Duodenal mucosa (tissue), 2 donors: ENCODE measurements at regions not wholly inside any gene's neighbourhood (a gene's known extent, or its start where the extent isn't known, plus 50 kb on each side); places are given as distances from the start of the nearest gene placed in this dataset.

Experiments
- H3K27ac ChIP-seq: one replicate; pipeline ENCODE4 v1.7.0; 2013; ENCODE audit warnings: low read depth, low read length
- H3K27me3 ChIP-seq, 2 donors: one replicate each; pipeline ENCODE4 v1.7.0; 2013; ENCODE audit warnings: low read length in 2 of 2, control low read depth in 1 of 2; ENCODE audit not compliant: insufficient read depth in 2 of 2, control insufficient read depth in 1 of 2
- H3K36me3 ChIP-seq, 2 donors: one replicate each; pipeline ENCODE4 v1.7.0; 2013; ENCODE audit warnings: low read length in 2 of 2, control low read depth in 1 of 2; ENCODE audit not compliant: insufficient read depth in 2 of 2, control insufficient read depth in 1 of 2
- H3K4me1 ChIP-seq, 2 donors: one replicate each; pipeline ENCODE4 v1.7.0; 2013; ENCODE audit warnings: low read length in 2 of 2, control low read depth in 1 of 2; ENCODE audit not compliant: insufficient read depth in 2 of 2, control insufficient read depth in 1 of 2
- H3K4me3 ChIP-seq, 2 donors: one replicate each; pipeline ENCODE4 v1.7.0; 2013; ENCODE audit warnings: low read length in 2 of 2, low read depth in 1 of 2
- H3K9ac ChIP-seq, 2 donors: one replicate each; pipeline ENCODE4 v1.7.0; 2013; ENCODE audit warnings: low read length in 2 of 2, low read depth in 1 of 2
- H3K9me3 ChIP-seq, 2 donors: one replicate each; pipeline ENCODE4 v1.7.0; 2013; ENCODE audit warnings: low read length in 2 of 2, control low read depth in 1 of 2; ENCODE audit not compliant: control insufficient read depth in 1 of 2

GRCh38 chr14:65849091-65849490, 436.6 kb downstream of the FUT8 start:
- H3K4me1 ChIP-seq = peaks cover 0 to 8% of the 10 kb centered on the region in 2 donors
- no peak overlapping the region for H3K27ac ChIP-seq
- no peak overlapping the region for H3K9ac ChIP-seq
- no peaks in the 10 kb centered on the region for H3K9me3 ChIP-seq
- H3K36me3 ChIP-seq = no peaks in the 10 kb centered on the region
- no peak overlapping the region for H3K4me3 ChIP-seq
- H3K27me3 ChIP-seq = no peaks in the 10 kb centered on the region

- Histone ChIP-seq H3K4me1 (peaks cover 0 to 8% of the 10 kb centered on the region in 2 donors), H3K36me3 (no peaks in the 10 kb centered on the region), H3K4me3 (no peak overlapping the region), H3K27ac (no peak overlapping the region), H3K27me3 (no peaks in the 10 kb centered on the region), H3K9ac (no peak overlapping the region), H3K9me3 (no peaks in the 10 kb centered on the region)
These were observed 437.0 kb downstream of the FUT8 start for GRCh38 chr14:65849558-65849957.

- Histone ChIP-seq H3K27me3 (no peaks in the 10 kb centered on the region), H3K9ac (no peak overlapping the region), H3K27ac (no peak overlapping the region), H3K4me1 (peaks cover 0 to 8% of the 10 kb centered on the region in 2 donors), H3K4me3 (no peak overlapping the region), H3K36me3 (no peaks in the 10 kb centered on the region), H3K9me3 (no peaks in the 10 kb centered on the region)
These were observed 438.1 kb downstream of the FUT8 start for GRCh38 chr14:65850429-65851135.

- Histone ChIP-seq H3K9ac (no peak overlapping the region), H3K27ac (no peak overlapping the region), H3K4me1 (peaks cover 0 to 8% of the 10 kb centered on the region in 2 donors), H3K9me3 (no peaks in the 10 kb centered on the region), H3K36me3 (no peaks in the 10 kb centered on the region), H3K4me3 (no peak overlapping the region), H3K27me3 (no peaks in the 10 kb centered on the region)
These were observed 440.2 kb downstream of the FUT8 start for GRCh38 chr14:65852689-65853088.

GRCh38 chr14:65853407-65853955, 441.0 kb downstream of the FUT8 start:
- H3K4me3 ChIP-seq = no peak overlapping the region
- H3K27me3 ChIP-seq = no peaks in the 10 kb centered on the region
- H3K9me3 ChIP-seq = no peaks in the 10 kb centered on the region
- H3K27ac ChIP-seq = no peak overlapping the region
- no peaks in the 10 kb centered on the region for H3K36me3 ChIP-seq
- no peak overlapping the region for H3K9ac ChIP-seq
- H3K4me1 ChIP-seq = peaks cover 0 to 8% of the 10 kb centered on the region in 2 donors

GRCh38 chr14:65854215-65854614, 441.7 kb downstream of the FUT8 start:
- H3K4me1 ChIP-seq = peaks cover 0 to 8% of the 10 kb centered on the region in 2 donors
- H3K27ac ChIP-seq = no peak overlapping the region
- no peaks in the 10 kb centered on the region for H3K36me3 ChIP-seq
- H3K9me3 ChIP-seq = no peaks in the 10 kb centered on the region
- no peak overlapping the region for H3K4me3 ChIP-seq
- no peaks in the 10 kb centered on the region for H3K27me3 ChIP-seq
- H3K9ac ChIP-seq = no peak overlapping the region

- Histone ChIP-seq H3K9ac (no peak overlapping the region), H3K36me3 (no peaks in the 10 kb centered on the region), H3K4me3 (no peak overlapping the region), H3K27me3 (no peaks in the 10 kb centered on the region), H3K27ac (no peak overlapping the region), H3K9me3 (no peaks in the 10 kb centered on the region), H3K4me1 (no peaks in the 10 kb centered on the region)
These were observed 448.6 kb downstream of the FUT8 start for GRCh38 chr14:65860956-65861611.

GRCh38 chr14:65864549-65864948, 452.0 kb downstream of the FUT8 start:
- H3K4me3 ChIP-seq = no peak overlapping the region
- H3K9ac ChIP-seq = no peak overlapping the region
- H3K27me3 ChIP-seq = no peaks in the 10 kb centered on the region
- no peaks in the 10 kb centered on the region for H3K36me3 ChIP-seq
- H3K9me3 ChIP-seq = no peaks in the 10 kb centered on the region
- H3K27ac ChIP-seq = no peak overlapping the region
- no peaks in the 10 kb centered on the region for H3K4me1 ChIP-seq

GRCh38 chr14:65864984-65865383, 452.5 kb downstream of the FUT8 start:
- Histone ChIP-seq H3K4me3 (no peak overlapping the region), H3K27ac (no peak overlapping the region), H3K4me1 (no peaks in the 10 kb centered on the region), H3K36me3 (no peaks in the 10 kb centered on the region), H3K9ac (no peak overlapping the region), H3K9me3 (no peaks in the 10 kb centered on the region), H3K27me3 (no peaks in the 10 kb centered on the region)

- Histone ChIP-seq H3K36me3 (no peaks in the 10 kb centered on the region), H3K9ac (no peak overlapping the region), H3K4me3 (no peak overlapping the region), H3K9me3 (no peaks in the 10 kb centered on the region), H3K4me1 (no peaks in the 10 kb centered on the region), H3K27ac (no peak overlapping the region), H3K27me3 (no peaks in the 10 kb centered on the region)
These were observed 453.9 kb downstream of the FUT8 start for GRCh38 chr14:65866448-65866847.
